ENCODE measurements at regions not wholly inside any gene's neighbourhood (a gene's known extent, or its start where the extent isn't known, plus 50 kb on each side); places are given as distances from the start of the nearest gene placed in this dataset.

GRCh38 chr6:133673056-133673455 lies 215.9 kb upstream of the TCF21 start:
- TF ChIP-seq CTCF (IDR thresholded peaks at IDR 0.05; ENCODE audit: control extremely low read depth in 1 of 3, insufficient read depth in 1 of 3, low read depth in 1 of 3, low read length in 3 of 3) (no peak), CBX5 (IDR thresholded peaks at IDR 0.05; ENCODE audit: low read depth, low read length) (no peak), EZH2 (IDR thresholded peaks at IDR 0.05; ENCODE audit: low read depth, low read length, severe bottlenecking) (no peak), SP1 (IDR thresholded peaks at IDR 0.05; ENCODE audit: low read depth, low read length) (no peak), MAX (IDR thresholded peaks at IDR 0.05) (no peak), BRCA1 (IDR thresholded peaks at IDR 0.05; ENCODE audit: low read depth, low read length) (no peak), POLR2A (IDR thresholded peaks at IDR 0.05; ENCODE audit: control extremely low read depth in 1 of 2, low read depth in 2 of 2, low read length in 2 of 2) (no peak), CREB1 (IDR thresholded peaks at IDR 0.05) (no peak), SRF (IDR thresholded peaks at IDR 0.05; ENCODE audit: low read depth, low read length) (no peak), POLR2AphosphoS5 (IDR thresholded peaks at IDR 0.05; ENCODE audit: low read depth, low read length) (no peak), RAD21 (IDR thresholded peaks at IDR 0.05 in 1 of 2, conservative IDR thresholded peaks at IDR 0.05 in 1 of 2; ENCODE audit: low read depth in 2 of 2, low read length in 2 of 2) (no peak)

All from H1 (cell line).